GM10248 (cell line): ENCODE measurements at regions not wholly inside any gene's neighbourhood (a gene's known extent, or its start where the extent isn't known, plus 50 kb on each side); places are given as distances from the start of the nearest gene placed in this dataset.
"Not testable (repeated sequence)": the region's sequence is repeated elsewhere in the genome, so short reads cannot be mapped to it uniquely, and the experiment has no call there.

Experiments used
- CTCF ChIA-PET: fragments of 300-600 bp; sonication (Branson Sonifier 250); formaldehyde crosslinking; extraction: SDS; loops from one replicate; lab custom pipeline; 2021; ENCODE audit warnings: antibody characterized with exemption; lab: Yijun Ruan, JAX
- POLR2A ChIA-PET: fragments of 350-650 bp; sonication (Branson Sonifier 250); formaldehyde crosslinking; extraction: SDS; loops from one replicate; lab custom pipeline; 2020; ENCODE audit warnings: antibody characterized with exemption; lab: Yijun Ruan, JAX
- DNase-seq: peaks from one replicate; pipeline ENCODE4 v3.0.0; 2012; ENCODE audit errors: extremely low spot score
- TF ChIP-seq, protein P1 (sequence below): IDR thresholded peaks from 2 replicates; pipeline ENCODE4 v1.5.1; 2012; ENCODE audit warnings: mild to moderate bottlenecking, low read depth; ENCODE audit errors: extremely low read depth, missing control alignments, control extremely low read depth

DNA sequence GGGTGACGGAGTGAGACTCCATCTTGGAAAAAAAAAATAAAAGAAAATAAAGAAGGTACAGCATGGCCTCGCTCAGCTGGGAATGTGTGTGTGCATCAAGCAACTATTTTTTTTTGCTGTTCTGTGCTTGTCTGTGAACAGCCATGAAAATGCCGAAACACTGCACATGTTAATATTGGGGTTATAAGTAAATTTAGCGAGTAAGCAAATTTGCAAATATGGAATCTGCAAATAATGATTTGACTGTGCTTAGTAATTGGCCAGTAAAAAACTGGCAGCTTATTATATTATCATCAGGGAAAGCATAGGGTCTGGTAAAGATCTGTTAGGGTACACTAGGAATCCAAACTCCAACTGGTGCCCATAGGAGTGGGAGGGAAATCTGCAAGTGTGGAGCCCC is 278.1 kb upstream of the KLF4 start:
- CTCF ChIA-PET = no interaction called here

DNA sequence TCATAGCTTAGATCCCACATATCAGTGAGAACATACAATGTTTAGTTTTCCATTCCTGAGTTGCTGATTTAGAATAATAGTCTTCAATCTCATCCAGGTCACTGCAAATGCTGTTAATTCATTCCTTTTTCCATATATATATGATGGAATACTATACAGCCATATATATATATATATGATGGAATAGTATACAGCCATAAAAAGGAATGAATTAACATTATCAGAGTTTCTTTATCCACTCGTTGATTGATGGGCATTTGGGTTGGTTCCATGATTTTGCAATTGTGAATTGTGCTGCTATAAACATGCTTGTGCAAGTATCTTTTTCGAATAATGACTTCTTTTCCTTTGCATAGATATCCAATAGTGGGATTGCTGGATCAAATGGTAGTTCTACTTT is 273.9 kb upstream of the KLF4 start:
- DNase-seq, POLR2A ChIA-PET: not testable (repeated sequence)
- CTCF ChIA-PET = interaction anchor here (1.6 kb wide), 1 partner anchor 11 kb away, joined by 3 read pairs; no protein-coding TSS in a partner anchor

More for the DNA sequence above, 278.1 kb upstream of the KLF4 start:
- TF ChIP-seq, protein P1, sequence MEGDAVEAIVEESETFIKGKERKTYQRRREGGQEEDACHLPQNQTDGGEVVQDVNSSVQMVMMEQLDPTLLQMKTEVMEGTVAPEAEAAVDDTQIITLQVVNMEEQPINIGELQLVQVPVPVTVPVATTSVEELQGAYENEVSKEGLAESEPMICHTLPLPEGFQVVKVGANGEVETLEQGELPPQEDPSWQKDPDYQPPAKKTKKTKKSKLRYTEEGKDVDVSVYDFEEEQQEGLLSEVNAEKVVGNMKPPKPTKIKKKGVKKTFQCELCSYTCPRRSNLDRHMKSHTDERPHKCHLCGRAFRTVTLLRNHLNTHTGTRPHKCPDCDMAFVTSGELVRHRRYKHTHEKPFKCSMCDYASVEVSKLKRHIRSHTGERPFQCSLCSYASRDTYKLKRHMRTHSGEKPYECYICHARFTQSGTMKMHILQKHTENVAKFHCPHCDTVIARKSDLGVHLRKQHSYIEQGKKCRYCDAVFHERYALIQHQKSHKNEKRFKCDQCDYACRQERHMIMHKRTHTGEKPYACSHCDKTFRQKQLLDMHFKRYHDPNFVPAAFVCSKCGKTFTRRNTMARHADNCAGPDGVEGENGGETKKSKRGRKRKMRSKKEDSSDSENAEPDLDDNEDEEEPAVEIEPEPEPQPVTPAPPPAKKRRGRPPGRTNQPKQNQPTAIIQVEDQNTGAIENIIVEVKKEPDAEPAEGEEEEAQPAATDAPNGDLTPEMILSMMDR = no peak
- DNase-seq = no peak
- POLR2A ChIA-PET = interaction anchor here (0.7 kb wide), 1 partner anchor 1186 kb away, joined by 7 read pairs; no protein-coding TSS in a partner anchor

DNA sequence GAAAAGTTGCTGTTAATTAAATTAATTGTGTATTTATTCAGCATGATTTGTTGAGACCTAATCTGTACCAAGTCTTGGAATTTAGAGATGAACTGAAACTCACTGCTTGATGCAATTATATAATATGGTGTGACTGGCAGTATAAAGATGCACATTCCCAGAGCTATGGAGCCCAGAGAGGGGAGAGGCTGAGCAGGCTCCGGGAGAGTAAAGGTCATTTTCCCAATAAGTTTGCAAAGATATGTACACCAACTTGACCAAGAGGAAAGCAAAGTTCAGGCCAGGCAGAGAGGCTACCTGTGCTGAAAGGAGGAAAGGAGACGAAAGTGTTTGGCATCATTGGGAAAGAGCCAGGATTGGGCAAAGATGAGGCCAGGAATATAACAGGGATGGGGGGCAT is 271.7 kb upstream of the KLF4 start:
- ChIA-PET CTCF (no interaction called here), POLR2A (no interaction called here)
- TF ChIP-seq, protein P1 = no peak
- DNase-seq = no peak

DNA sequence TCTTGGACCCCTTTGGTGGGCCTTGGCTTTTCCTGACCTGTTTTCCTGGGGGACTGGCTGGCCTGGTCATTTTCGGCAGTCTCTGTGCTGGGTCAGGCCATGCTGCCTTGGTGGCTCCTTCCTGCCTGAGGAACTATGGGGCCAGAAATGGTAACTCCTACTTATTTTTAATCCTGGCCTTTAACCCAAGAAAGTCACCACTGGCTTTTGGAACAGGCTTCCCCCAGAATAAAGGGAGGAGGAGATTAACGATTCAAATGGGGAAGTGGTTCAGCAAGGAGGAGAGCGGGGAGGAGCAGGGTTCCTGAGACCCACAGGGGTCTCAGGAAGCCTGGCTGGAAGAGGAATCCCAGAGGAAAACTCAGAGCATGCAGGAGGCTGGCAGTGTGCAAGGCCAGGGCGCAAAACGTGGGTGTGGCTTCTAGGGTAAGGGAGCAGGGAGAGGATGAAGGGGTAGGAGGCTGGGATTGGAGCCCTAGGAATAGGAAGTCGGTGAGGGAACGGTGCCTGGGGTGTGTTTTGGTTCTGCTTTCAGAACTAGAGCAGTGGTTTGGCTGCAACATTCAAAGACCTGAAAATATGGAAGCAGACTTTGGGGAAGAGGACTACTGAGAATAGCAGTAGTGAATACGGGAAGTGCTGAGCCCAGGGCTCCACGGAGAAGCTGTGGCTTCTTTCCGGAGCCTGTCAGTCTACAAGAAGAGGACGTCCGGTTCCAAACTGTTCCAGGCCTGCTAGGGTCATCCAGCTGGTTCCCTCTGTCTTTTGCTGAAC is 271.1 kb upstream of the KLF4 start:
- CTCF ChIA-PET = no interaction called here
- DNase-seq = no peak
- TF ChIP-seq, protein P1 = no peak
- POLR2A ChIA-PET = no interaction called here

DNA sequence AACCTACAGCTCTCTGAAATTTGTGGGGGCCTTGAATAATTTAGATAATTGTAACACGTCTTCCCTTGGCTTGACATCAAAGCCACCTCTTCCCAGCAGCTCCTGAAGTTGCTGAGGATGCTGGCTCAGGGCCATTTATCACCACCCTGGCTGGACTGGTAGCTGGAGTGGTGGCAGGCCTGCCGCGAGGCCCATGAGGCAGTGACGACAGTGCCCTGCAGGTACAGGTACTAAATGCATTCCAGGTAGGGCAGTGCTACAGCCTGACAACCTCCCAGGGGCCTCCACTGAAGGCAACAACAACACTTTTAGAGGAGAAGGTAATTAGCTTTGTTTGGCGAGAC is 270.2 kb upstream of the KLF4 start:
- TF ChIP-seq, protein P1 = no peak
- ChIA-PET POLR2A (no interaction called here), CTCF (no interaction called here)
- DNase-seq = no peak

DNA sequence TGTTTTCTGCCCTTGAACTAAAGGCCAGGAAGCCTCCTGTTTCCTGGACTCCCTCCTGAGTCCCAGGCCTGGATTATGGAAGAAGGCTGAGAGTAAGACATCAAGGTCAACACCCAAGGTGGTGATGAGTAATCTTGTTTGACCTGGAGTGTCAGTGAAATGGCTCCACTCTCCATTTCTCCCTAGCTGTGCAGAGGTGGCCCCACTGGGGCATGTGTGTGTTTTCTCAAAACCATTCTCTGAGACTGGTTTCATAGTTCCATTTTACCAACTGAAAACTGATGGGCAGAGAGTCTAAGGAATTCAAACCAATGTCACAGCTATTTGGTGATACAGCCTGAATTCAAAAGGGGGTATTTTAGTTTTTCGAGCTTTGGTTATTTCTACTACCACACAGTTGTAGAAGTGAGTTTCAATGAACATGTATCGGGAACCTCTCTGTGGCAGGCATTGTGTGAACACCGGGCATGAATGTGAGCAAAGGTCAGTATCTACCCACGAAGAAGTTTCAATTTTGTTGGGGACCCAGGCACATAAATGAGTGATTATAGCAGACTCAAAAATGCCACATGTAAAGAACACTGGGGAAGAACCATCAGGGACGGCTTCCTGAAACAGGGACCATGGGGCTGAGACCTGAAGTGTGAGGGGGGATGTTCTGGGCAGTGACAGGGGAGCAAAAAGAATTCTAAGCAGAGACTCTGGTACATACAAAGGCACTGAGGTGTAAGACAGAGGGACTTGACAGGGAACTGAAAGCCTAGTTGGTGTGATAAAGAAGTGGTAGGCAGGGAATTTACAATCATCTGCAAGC is 269.6 kb upstream of the KLF4 start:
- CTCF ChIA-PET = no interaction called here
- TF ChIP-seq, protein P1 = no peak
- POLR2A ChIA-PET = no interaction called here
- DNase-seq = no peak

DNA sequence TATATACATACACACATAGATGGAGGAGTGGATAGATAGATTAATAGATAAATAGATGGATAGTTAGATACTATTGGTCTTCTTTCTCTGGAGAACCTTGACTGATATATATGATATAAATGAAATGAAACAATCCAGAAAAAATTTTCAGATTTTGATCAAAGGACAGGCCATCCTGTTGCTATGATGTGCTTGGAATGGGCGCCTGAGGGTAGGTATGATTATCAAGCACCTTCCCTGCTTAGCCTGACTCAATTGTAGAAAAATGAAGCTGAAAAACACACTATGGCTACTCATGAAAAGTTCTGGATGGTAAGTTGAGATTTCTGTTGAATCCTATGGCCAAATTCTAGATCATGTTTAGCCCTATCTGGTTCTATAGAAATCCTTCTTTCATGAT is 266.5 kb upstream of the KLF4 start:
- ChIA-PET POLR2A (no interaction called here), CTCF (no interaction called here)
- TF ChIP-seq, protein P1 = no peak
- DNase-seq = no peak
